Body of pancreas (tissue), 4 donors: ENCODE measurements at regions not wholly inside any gene's neighbourhood (a gene's known extent, or its start where the extent isn't known, plus 50 kb on each side); places are given as distances from the start of the nearest gene placed in this dataset.

Experiments used
- CTCF ChIP-seq, 7 experiments: fragments of 450-650 bp in 4 of 7; fragments of 200-600 bp in 3 of 7; sonication (generic) in 3 of 7; IDR thresholded peaks; one replicate each; pipeline ENCODE4 v1.5.1; 2016 to 2019; ENCODE audit warnings: antibody characterized with exemption in 7 of 7
- POLR2A ChIP-seq, 3 donors: fragments of 450-650 bp; IDR thresholded peaks; one replicate each; pipeline ENCODE4 v1.6.1; 2016; ENCODE audit warnings: antibody characterized with exemption in 3 of 3, mild to moderate bottlenecking in 2 of 3

- TF ChIP-seq CTCF (IDR thresholded peaks at IDR 0.05) (no peak), POLR2A (IDR thresholded peaks at IDR 0.05) (no peak)
These were observed 1009.1 kb upstream of the IGFBP7 start for GRCh38 chr4:58119298-58119697.
